Lung (tissue), 11 donors: ENCODE measurements at regions not wholly inside any gene's neighbourhood (a gene's known extent, or its start where the extent isn't known, plus 50 kb on each side); places are given as distances from the start of the nearest gene placed in this dataset.

Experiments
- ATAC-seq: fragments of 200-7000 bp; cut with Tn5 transposase; one replicate; pipeline ENCODE4 v1.9.1; 2020; ENCODE audit warnings: moderate number of reproducible peaks; ENCODE audit not compliant: insufficient read depth, low FRiP score
- DNase-seq, 3 donors: peaks; one replicate each; pipeline ENCODE4 v3.0.0-alpha.2; 2013 to 2017
- H3K27ac ChIP-seq, 2 donors: one replicate each; pipeline ENCODE4 v1.5.1; 2013; ENCODE audit warnings: mild to moderate bottlenecking in 2 of 2, moderate library complexity in 2 of 2, control low read depth in 1 of 2, inconsistent platforms in 1 of 2, low read depth in 1 of 2, low read length in 1 of 2
- H3K27me3 ChIP-seq, 3 donors: one replicate each; pipeline ENCODE4 v1.5.1; 2013; ENCODE audit warnings: low read length in 2 of 3; ENCODE audit not compliant: control insufficient read depth in 3 of 3, insufficient read depth in 3 of 3
- H3K36me3 ChIP-seq, 4 donors: one replicate each; pipeline ENCODE4 v1.5.1; 2013; ENCODE audit warnings: low read length in 4 of 4, mild to moderate bottlenecking in 1 of 4, moderate library complexity in 1 of 4; ENCODE audit not compliant: control insufficient read depth in 4 of 4, insufficient read depth in 4 of 4
- H3K4me1 ChIP-seq, 5 donors: one replicate each; pipeline ENCODE4 v1.5.1; 2013; ENCODE audit warnings: low read length in 5 of 5, mild to moderate bottlenecking in 2 of 5, moderate library complexity in 1 of 5; ENCODE audit not compliant: control insufficient read depth in 5 of 5, insufficient read depth in 5 of 5
- H3K4me3 ChIP-seq: one replicate; pipeline ENCODE4 v1.5.1; 2013; ENCODE audit warnings: mild to moderate bottlenecking, control low read depth, moderate library complexity
- H3K9ac ChIP-seq, 2 donors: one replicate each; pipeline ENCODE4 v1.5.1; 2013; ENCODE audit warnings: low read length in 2 of 2, control low read depth in 1 of 2; ENCODE audit not compliant: insufficient read depth in 1 of 2
- H3K9me3 ChIP-seq, 4 donors: one replicate each; pipeline ENCODE4 v1.5.1; 2013; ENCODE audit warnings: low read length in 3 of 4, mild to moderate bottlenecking in 1 of 4, moderate library complexity in 1 of 4; ENCODE audit not compliant: control insufficient read depth in 4 of 4, insufficient read depth in 3 of 4
- WGBS, 2 donors: extraction: QIAGEN DNeasy Blood & Tissue Kit; methylation state at CpG; one replicate each; pipeline ENCODE4 v1.1.7; 2013; 5-methylcytosine and 5-hydroxymethylcytosine counted together
- TF ChIP-seq, protein P1 (sequence below): IDR thresholded peaks from 2 replicates; pipeline ENCODE4 v1.5.1; 2012; ENCODE audit warnings: mild to moderate bottlenecking; ENCODE audit errors: control extremely low read depth, extremely low read depth
- donor health status: control.
- donor health status: control.
- donor health status: Bipolar disorder and iron deficiency.
- donor health status: healthy.
- donor health status: DM: yes; HTN: yes; CAD: no.

DNA sequence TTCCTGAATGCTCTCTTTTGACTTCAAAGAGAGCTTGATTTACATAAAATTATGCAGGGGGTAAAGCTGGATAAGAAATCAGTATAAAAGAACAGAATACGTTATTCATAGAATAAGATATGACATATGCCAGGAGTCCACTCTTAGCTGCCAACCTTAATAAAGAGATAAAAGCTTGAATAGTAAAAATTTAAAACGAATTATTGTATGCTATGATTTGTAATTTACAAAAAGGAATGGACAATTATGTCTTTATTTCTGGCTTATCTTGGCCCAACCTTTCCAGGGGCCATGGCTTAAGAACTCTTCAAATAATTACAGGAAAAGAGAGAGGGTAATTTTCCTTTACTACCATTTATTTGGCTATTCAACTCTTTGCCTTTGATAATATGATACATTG, 192.2 kb upstream of the ITM2A start:
- H3K4me3 ChIP-seq, result no peak overlapping the region
- 41 to 53% methylated on average over 2 of the region's 2 CpGs for WGBS, 2 donors
- DNase-seq (no peak), ATAC-seq (no peak)
- H3K27ac ChIP-seq, result no peak overlapping the region
- H3K4me1 ChIP-seq, result no peaks in the 10 kb centered on the region
- H3K9me3 ChIP-seq, result peaks cover 0 to 3% (median 2%) of the 10 kb centered on the region in 4 donors
- H3K36me3 ChIP-seq, result no peaks in the 10 kb centered on the region
- no peaks in the 10 kb centered on the region for H3K27me3 ChIP-seq
- TF ChIP-seq, protein P1, sequence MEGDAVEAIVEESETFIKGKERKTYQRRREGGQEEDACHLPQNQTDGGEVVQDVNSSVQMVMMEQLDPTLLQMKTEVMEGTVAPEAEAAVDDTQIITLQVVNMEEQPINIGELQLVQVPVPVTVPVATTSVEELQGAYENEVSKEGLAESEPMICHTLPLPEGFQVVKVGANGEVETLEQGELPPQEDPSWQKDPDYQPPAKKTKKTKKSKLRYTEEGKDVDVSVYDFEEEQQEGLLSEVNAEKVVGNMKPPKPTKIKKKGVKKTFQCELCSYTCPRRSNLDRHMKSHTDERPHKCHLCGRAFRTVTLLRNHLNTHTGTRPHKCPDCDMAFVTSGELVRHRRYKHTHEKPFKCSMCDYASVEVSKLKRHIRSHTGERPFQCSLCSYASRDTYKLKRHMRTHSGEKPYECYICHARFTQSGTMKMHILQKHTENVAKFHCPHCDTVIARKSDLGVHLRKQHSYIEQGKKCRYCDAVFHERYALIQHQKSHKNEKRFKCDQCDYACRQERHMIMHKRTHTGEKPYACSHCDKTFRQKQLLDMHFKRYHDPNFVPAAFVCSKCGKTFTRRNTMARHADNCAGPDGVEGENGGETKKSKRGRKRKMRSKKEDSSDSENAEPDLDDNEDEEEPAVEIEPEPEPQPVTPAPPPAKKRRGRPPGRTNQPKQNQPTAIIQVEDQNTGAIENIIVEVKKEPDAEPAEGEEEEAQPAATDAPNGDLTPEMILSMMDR, result no peak
- H3K9ac ChIP-seq, result no peak overlapping the region

DNA sequence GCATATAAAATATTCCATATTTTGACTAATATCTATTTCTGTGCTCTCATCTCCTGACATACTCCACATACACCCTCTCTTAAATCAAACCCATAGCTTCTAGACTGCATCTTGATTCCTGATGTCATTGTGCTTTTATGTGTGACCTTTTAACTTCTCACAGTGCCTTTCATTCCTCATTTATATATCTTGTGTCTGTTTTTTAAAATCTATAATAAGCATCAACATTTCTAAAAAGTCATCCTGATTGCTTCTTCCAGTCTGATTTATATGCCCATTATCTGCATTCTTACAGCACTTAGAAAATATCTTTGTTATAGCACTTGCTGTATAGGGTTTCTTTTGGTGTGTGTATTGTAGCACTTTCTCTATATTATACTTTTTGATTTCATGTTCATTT, 190.1 kb upstream of the ITM2A start:
- no peak overlapping the region for H3K4me3 ChIP-seq

DNA sequence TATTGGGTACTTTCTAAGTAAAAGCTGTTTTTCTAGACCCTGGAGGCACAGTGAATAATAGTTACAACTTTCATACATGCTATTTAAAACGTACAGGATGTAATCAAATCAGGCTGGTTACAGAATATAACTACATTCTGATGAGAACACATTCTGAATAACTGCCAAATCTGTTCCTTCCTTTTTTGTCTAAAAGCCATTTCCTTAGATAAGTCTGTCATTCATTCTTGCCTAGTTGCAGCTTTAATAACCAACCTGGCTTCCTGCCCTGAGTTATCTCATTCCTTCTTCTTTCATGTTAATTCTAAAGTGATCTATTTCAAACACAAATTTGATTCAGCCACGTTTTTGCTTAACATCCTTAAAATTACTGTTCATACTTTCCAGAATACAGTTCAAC, 189.7 kb upstream of the ITM2A start:
- DNase-seq (peak in 1 of 3 donors; percentile 5), ATAC-seq (no peak)
- Histone ChIP-seq H3K4me3 (no peak overlapping the region), H3K9me3 (peaks cover 0 to 3% (median 0%) of the 10 kb centered on the region in 4 donors), H3K27ac (no peak overlapping the region), H3K27me3 (no peaks in the 10 kb centered on the region), H3K4me1 (no peaks in the 10 kb centered on the region), H3K36me3 (no peaks in the 10 kb centered on the region), H3K9ac (no peak overlapping the region)
- WGBS, 2 donors, result 4 to 6% methylated on average over 2 of the region's 2 CpGs
- TF ChIP-seq, protein P1, result no peak

More for the DNA sequence above, 190.1 kb upstream of the ITM2A start:
- Histone ChIP-seq H3K27ac (no peak overlapping the region), H3K4me1 (no peaks in the 10 kb centered on the region), H3K27me3 (no peaks in the 10 kb centered on the region), H3K9me3 (peaks cover 0 to 3% (median 0%) of the 10 kb centered on the region in 4 donors), H3K9ac (no peak overlapping the region), H3K36me3 (no peaks in the 10 kb centered on the region)
- ATAC-seq (no peak), DNase-seq (no peak)
- TF ChIP-seq, protein P1, result no peak
